RWPE1 (cell line): ENCODE measurements at regions not wholly inside any gene's neighbourhood (a gene's known extent, or its start where the extent isn't known, plus 50 kb on each side); places are given as distances from the start of the nearest gene placed in this dataset.

Experiments used
- CTCF ChIA-PET: fragments of 350-600 bp; sonication (Branson Sonifier 250); formaldehyde crosslinking; extraction: SDS; loops from one replicate; lab custom pipeline; 2021; lab: Yijun Ruan, JAX
- POLR2A ChIA-PET: fragments of 400-600 bp; formaldehyde crosslinking; extraction: SDS; loops from one replicate; lab custom pipeline; 2020; ENCODE audit warnings: antibody characterized with exemption; ENCODE audit not compliant: low non-redundant PET; lab: Yijun Ruan, JAX
- DNase-seq: peaks from one replicate; pipeline ENCODE4 v3.0.0; 2012; ENCODE audit warnings: low spot score
- H3K27ac ChIP-seq: fragments of 450-650 bp; 2 replicates; pipeline ENCODE4 v1.5.1; 2017
- TF ChIP-seq, protein P1 (sequence below): fragments of 450-650 bp; conservative IDR thresholded peaks from 2 replicates; pipeline ENCODE4 v1.5.1; 2017; ENCODE audit warnings: low read depth, mild to moderate bottlenecking

DNA sequence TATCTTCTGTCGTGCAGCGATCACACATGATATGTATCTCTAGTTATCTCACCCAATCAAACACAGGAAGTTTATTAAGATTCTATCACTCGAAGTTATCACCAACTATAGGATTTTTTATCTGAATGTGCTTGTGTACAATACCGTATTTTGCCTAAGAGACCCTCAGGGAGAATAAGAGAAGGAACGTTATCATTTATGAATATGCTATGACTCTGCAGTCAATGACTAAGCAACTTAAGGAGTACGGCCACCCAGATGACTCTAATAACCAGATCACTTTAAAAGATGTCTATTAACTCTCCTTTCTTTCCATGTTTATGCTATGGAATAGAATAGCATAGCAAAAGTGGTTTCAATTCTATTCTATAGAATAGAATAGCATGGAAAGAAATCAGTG lies 486.4 kb downstream of the BCL11B start:
- CTCF ChIA-PET, result no interaction called here
- TF ChIP-seq, protein P1, sequence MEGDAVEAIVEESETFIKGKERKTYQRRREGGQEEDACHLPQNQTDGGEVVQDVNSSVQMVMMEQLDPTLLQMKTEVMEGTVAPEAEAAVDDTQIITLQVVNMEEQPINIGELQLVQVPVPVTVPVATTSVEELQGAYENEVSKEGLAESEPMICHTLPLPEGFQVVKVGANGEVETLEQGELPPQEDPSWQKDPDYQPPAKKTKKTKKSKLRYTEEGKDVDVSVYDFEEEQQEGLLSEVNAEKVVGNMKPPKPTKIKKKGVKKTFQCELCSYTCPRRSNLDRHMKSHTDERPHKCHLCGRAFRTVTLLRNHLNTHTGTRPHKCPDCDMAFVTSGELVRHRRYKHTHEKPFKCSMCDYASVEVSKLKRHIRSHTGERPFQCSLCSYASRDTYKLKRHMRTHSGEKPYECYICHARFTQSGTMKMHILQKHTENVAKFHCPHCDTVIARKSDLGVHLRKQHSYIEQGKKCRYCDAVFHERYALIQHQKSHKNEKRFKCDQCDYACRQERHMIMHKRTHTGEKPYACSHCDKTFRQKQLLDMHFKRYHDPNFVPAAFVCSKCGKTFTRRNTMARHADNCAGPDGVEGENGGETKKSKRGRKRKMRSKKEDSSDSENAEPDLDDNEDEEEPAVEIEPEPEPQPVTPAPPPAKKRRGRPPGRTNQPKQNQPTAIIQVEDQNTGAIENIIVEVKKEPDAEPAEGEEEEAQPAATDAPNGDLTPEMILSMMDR, result no peak

DNA sequence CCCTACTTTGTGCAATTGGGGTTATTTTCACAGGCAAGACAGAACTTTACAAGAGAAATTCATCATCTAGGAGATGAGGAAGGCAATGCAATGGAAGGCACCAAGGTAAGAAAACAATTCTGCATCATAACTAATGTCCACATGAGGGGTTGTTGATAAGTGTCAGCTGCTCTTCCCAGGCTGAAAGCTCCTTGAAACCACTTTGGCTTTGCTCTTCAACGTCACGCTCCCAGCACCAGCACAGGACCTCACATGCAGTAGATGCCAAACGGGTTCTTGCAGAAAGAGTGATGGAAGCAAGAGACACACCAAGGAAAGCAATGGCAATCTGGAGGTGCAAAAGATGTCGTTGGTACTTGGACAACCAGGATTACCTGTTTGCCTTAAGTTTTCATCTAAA lies 485.5 kb downstream of the BCL11B start:
- CTCF ChIA-PET, result no interaction called here
- TF ChIP-seq, protein P1, result no peak
- POLR2A ChIA-PET, result no interaction called here

More for the DNA sequence above, 486.4 kb downstream of the BCL11B start:
- no peak for DNase-seq
- H3K27ac ChIP-seq, result no peak overlapping the region
- POLR2A ChIA-PET, result no interaction called here

DNA sequence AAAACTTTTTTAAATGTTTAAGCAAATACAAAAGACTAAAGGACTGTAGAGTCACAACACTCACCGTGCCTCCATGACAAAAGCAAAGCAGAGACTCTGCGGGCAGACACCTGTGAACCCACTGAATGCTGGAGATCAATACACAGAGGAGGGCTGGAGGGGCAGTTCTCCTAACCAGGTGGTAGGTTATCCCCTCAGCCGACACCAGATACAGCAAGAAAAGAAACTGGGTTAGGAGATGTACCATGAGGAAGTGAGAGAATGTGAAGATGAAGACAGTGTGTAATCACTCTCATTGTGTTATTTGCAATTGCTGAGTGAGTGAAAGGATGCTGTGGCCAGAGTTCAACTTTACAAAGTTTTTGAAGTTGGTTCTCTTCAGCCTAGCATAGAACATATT lies 480.3 kb downstream of the BCL11B start:
- CTCF ChIA-PET, result no interaction called here
- TF ChIP-seq, protein P1, result no peak
- no peak for DNase-seq
- POLR2A ChIA-PET, result no interaction called here
- no peak overlapping the region for H3K27ac ChIP-seq

More for the DNA sequence above, 485.5 kb downstream of the BCL11B start:
- DNase-seq, result no peak
- no peak overlapping the region for H3K27ac ChIP-seq

DNA sequence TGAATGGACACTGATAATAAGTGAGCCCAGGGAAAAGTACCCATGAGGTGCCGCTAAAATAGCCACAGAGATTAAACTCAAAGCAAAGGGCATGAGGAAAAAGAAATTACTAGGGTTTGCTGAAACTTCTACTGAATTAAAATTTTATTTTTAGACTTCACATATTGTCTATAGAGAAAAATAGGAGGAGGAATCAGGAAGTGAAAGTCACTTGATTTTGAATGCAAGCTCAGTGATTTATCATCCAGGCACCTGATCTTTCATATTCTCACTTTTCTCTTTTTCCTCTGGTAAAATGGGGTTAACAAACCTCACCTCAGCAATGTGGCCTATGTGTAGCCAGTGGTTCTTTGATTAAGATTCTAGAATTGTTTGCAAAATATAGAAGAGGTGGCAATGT lies 479.8 kb downstream of the BCL11B start:
- ChIA-PET CTCF (no interaction called here), POLR2A (no interaction called here)
- TF ChIP-seq, protein P1, result no peak
- no peak overlapping the region for H3K27ac ChIP-seq
- no peak for DNase-seq

DNA sequence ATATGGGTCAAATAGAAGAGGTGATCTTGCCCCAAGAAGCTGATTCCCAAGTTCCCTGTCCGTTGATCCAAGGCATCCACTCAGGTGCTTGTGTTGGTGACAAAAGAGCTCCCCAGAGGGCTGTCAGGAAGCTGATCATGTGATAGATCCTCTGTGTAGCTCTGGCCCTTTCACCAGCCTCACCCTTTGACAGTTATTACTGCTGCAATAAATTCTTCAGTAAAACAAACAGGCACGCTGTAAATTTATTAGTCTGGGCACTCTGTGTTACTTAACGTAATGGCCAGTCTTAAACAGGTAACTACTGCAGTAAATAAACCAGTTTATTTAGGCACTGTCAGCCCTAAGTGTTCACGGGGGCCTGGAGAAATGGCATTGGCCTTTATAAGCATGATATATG lies 473.9 kb downstream of the BCL11B start:
- no peak overlapping the region for H3K27ac ChIP-seq
- POLR2A ChIA-PET, result no interaction called here
- TF ChIP-seq, protein P1, result no peak
- CTCF ChIA-PET, result no interaction called here
- no peak for DNase-seq

DNA sequence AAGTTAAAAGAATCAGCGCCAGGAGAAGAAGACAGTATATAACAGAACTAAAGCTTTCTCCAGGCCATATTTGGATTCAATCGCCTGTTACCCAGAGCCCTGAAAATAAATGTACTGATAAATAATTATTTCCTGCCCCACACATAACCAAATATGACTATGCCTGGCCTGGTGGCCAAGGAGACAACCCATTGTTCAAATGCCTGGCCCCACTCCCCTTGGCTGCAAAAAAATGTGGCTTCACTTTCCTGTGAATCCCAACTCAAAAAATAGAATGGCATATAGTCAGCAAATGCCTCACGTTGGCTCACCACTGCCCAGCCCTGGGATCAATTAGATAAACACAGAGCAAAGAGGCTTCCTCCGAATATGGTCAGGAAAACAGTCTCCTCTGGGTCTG lies 472.1 kb downstream of the BCL11B start:
- CTCF ChIA-PET, result no interaction called here
- no peak overlapping the region for H3K27ac ChIP-seq
- no peak for DNase-seq
- POLR2A ChIA-PET, result no interaction called here
- TF ChIP-seq, protein P1, result no peak

DNA sequence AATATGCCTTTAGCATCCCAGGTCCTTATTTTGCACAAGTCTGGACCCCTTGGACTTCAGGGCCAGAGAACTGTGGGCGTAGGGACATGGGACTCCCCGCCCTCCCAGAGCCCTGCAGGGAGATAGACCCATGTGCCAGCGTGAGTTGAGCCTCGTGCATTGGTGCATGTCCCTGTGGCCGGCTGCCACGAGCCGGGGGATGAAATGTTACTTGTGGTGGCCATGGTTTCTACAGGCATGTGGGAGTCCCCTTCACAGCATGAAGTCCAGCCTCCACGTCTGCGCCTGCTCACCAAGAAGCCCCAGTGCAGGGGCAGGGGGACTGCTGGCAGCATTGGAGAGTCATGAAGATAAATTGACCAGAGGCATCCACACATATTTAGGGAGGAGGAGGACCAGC lies 470.0 kb downstream of the BCL11B start:
- H3K27ac ChIP-seq, result no peak overlapping the region
- ChIA-PET POLR2A (no interaction called here), CTCF (no interaction called here)
- TF ChIP-seq, protein P1, result no peak
- DNase-seq, result no peak
